BE2C (cell line): ENCODE measurements at regions not wholly inside any gene's neighbourhood (a gene's known extent, or its start where the extent isn't known, plus 50 kb on each side); places are given as distances from the start of the nearest gene placed in this dataset.

ENCODE experiments used
- DNase-seq: peaks from one replicate; pipeline ENCODE4 v3.0.0-alpha.2; 2020
- H3K27me3 ChIP-seq: fragments of 250-450 bp; sonication (Bioruptor Pico); 2 replicates; pipeline ENCODE4 v1.5.1; 2020; ENCODE audit warnings: mild to moderate bottlenecking
- H3K36me3 ChIP-seq: fragments of 250-450 bp; sonication (Bioruptor Pico); 2 replicates; pipeline ENCODE4 v1.5.1; 2020; ENCODE audit warnings: mild to moderate bottlenecking
- H3K4me1 ChIP-seq: fragments of 250-450 bp; sonication (Bioruptor Pico); 2 replicates; pipeline ENCODE4 v1.5.1; 2020
- H3K4me3 ChIP-seq: 2 replicates; pipeline ENCODE4 v1.5.1; 2011; ENCODE audit warnings: low read depth, low read length
- H3K9me3 ChIP-seq: fragments of 250-450 bp; sonication (Bioruptor Pico); 2 replicates; pipeline ENCODE4 v1.5.1; 2020
- CTCF ChIP-seq: IDR thresholded peaks from 2 replicates; pipeline ENCODE4 v1.5.1; 2012; ENCODE audit warnings: mild to moderate bottlenecking, low read depth, low read length

- DNase-seq, result no peak
- TF ChIP-seq CTCF, result no peak
- Histone ChIP-seq H3K9me3 (no peaks in the 10 kb centered on the region), H3K27me3 (no peaks in the 10 kb centered on the region), H3K4me1 (no peaks in the 10 kb centered on the region), H3K36me3 (no peaks in the 10 kb centered on the region), H3K4me3 (no peak overlapping the region)
These were observed 249.3 kb downstream of the LRATD1 start for GRCh38 chr2:14881651-14882327.

- Histone ChIP-seq H3K9me3 (no peaks in the 10 kb centered on the region), H3K36me3 (no peaks in the 10 kb centered on the region), H3K4me3 (no peak overlapping the region), H3K4me1 (no peaks in the 10 kb centered on the region), H3K27me3 (no peaks in the 10 kb centered on the region)
- TF ChIP-seq CTCF, result no peak
- no peak for DNase-seq
These were observed 252.1 kb downstream of the LRATD1 start for GRCh38 chr2:14884651-14885050.

- H3K9me3 ChIP-seq, result no peaks in the 10 kb centered on the region
- no peak for TF ChIP-seq CTCF
- no peaks in the 10 kb centered on the region for H3K4me1 ChIP-seq
- no peak overlapping the region for H3K4me3 ChIP-seq
- no peaks in the 10 kb centered on the region for H3K36me3 ChIP-seq
- no peak for DNase-seq
- H3K27me3 ChIP-seq, result no peaks in the 10 kb centered on the region
These were observed 259.0 kb downstream of the LRATD1 start for GRCh38 chr2:14891546-14891945.

GRCh38 chr2:14896330-14897030 is 264.0 kb downstream of the LRATD1 start:
- TF ChIP-seq CTCF, result no peak
- H3K4me1 ChIP-seq, result no peaks in the 10 kb centered on the region
- no peak overlapping the region for H3K4me3 ChIP-seq
- no peaks in the 10 kb centered on the region for H3K27me3 ChIP-seq
- no peaks in the 10 kb centered on the region for H3K36me3 ChIP-seq
- H3K9me3 ChIP-seq, result no peaks in the 10 kb centered on the region
- DNase-seq, result no peak

- Histone ChIP-seq H3K4me3 (no peak overlapping the region), H3K4me1 (no peaks in the 10 kb centered on the region), H3K27me3 (no peaks in the 10 kb centered on the region), H3K36me3 (no peaks in the 10 kb centered on the region), H3K9me3 (no peaks in the 10 kb centered on the region)
- TF ChIP-seq CTCF, result no peak
- DNase-seq, result no peak
These were observed 267.3 kb downstream of the LRATD1 start for GRCh38 chr2:14899621-14900414.
